SK-N-SH (cell line): ENCODE measurements at regions not wholly inside any gene's neighbourhood (a gene's known extent, or its start where the extent isn't known, plus 50 kb on each side); places are given as distances from the start of the nearest gene placed in this dataset.

ENCODE experiments used
- CTCF ChIA-PET: fragments of 300-600, 350-600 bp; formaldehyde crosslinking; extraction: SDS; loops from one replicate; lab custom pipeline; 2021; lab: Yijun Ruan, JAX
- POLR2A ChIA-PET: fragments of 350-600 bp; sonication (Branson Sonifier 250); formaldehyde crosslinking; extraction: SDS; loops from one replicate; lab custom pipeline; 2020; ENCODE audit warnings: antibody characterized with exemption, inconsistent platforms; lab: Yijun Ruan, JAX
- DNase-seq: peaks from one replicate; pipeline ENCODE4 v3.0.0; 2012
- H2AFZ ChIP-seq: fragments of 200-600 bp; sonication (generic); 2 replicates; pipeline ENCODE4 v1.8.1; 2016; ENCODE audit warnings: antibody characterized with exemption, mild to moderate bottlenecking, low read depth
- H3F3A ChIP-seq: fragments of 200-600 bp; sonication (generic); replicated peaks from 2 replicates; pipeline ENCODE3; 2016; ENCODE audit warnings: antibody characterized with exemption, mild to moderate bottlenecking; ENCODE audit not compliant: insufficient read depth
- H3K27ac ChIP-seq, 2 experiments: fragments of 200-500 bp in 1 of 2; fragments of 200-600 bp in 1 of 2; sonication (Bioruptor generic) in 1 of 2; sonication (generic), shearing (Covaris generic) in 1 of 2; 2 replicates each; pipeline versions ENCODE4 v1.5.1 to v1.6.1; 2014 to 2016; ENCODE audit warnings: low read depth in 2 of 2, inconsistent platforms in 1 of 2, low read length in 1 of 2, mild to moderate bottlenecking in 1 of 2, mixed read lengths in 1 of 2
- H3K27me3 ChIP-seq: fragments of 200-600 bp; sonication (generic), shearing (Covaris generic); 2 replicates; pipeline ENCODE4 v1.6.1; 2016; ENCODE audit warnings: mixed run types; ENCODE audit not compliant: insufficient read depth
- H3K36me3 ChIP-seq, 2 experiments: fragments of 200-500 bp in 1 of 2; fragments of 200-600 bp in 1 of 2; sonication (Bioruptor generic) in 1 of 2; sonication (generic) in 1 of 2; replicated peaks in 1 of 2; 2 replicates each; pipeline versions ENCODE3 to v1.5.1; 2014 to 2016; ENCODE audit warnings: low read length in 1 of 2, mild to moderate bottlenecking in 1 of 2; ENCODE audit not compliant: insufficient read depth in 2 of 2, control insufficient read depth in 1 of 2
- H3K4me1 ChIP-seq, 2 experiments: fragments of 200-500 bp in 1 of 2; fragments of 200-600 bp in 1 of 2; sonication (Bioruptor generic) in 1 of 2; sonication (generic), shearing (Covaris generic) in 1 of 2; 2 replicates each; pipeline versions ENCODE4 v1.5.1 to v1.6.1; 2014 to 2016; ENCODE audit warnings: low read depth in 1 of 2, low read length in 1 of 2, mixed run types in 1 of 2; ENCODE audit not compliant: insufficient read depth in 2 of 2, control insufficient read depth in 1 of 2
- H3K4me2 ChIP-seq: fragments of 200-600 bp; sonication (generic), shearing (Covaris generic); 2 replicates; pipeline ENCODE4 v1.6.1; 2017; ENCODE audit warnings: mixed run types
- H3K4me3 ChIP-seq, 2 experiments: fragments of 200-500 bp in 1 of 2; fragments of 200-600 bp in 1 of 2; sonication (Bioruptor generic) in 1 of 2; sonication (generic), shearing (Covaris generic) in 1 of 2; 2 replicates each; pipeline versions ENCODE4 v1.5.1 to v1.8.1; 2014 to 2016; ENCODE audit warnings: low read depth in 2 of 2, inconsistent platforms in 1 of 2, low read length in 1 of 2, mild to moderate bottlenecking in 1 of 2, mixed read lengths in 1 of 2, moderate library complexity in 1 of 2
- H3K79me2 ChIP-seq: fragments of 200-600 bp; sonication (generic); 2 replicates; pipeline ENCODE4 v1.8.1; 2017; ENCODE audit warnings: mild to moderate bottlenecking; ENCODE audit not compliant: insufficient read depth
- H3K9ac ChIP-seq: fragments of 200-600 bp; sonication (generic); 2 replicates; pipeline ENCODE4 v1.6.1; 2017; ENCODE audit warnings: mixed run types
- H3K9me2 ChIP-seq: fragments of 200-600 bp; sonication (generic); 2 replicates; pipeline ENCODE4 v1.6.1; 2017; ENCODE audit warnings: mixed run types
- H3K9me3 ChIP-seq: fragments of 200-600 bp; sonication (generic); 2 replicates; pipeline ENCODE4 v1.6.1; 2017; ENCODE audit warnings: mixed run types, mild to moderate bottlenecking, moderate library complexity
- H4K20me1 ChIP-seq: fragments of 200-600 bp; sonication (generic); 2 replicates; pipeline ENCODE4 v1.6.1; 2017; ENCODE audit warnings: mild to moderate bottlenecking, mixed run types; ENCODE audit not compliant: insufficient read depth
- CHD2 ChIP-seq: fragments of 150-350 bp; IDR thresholded peaks from 2 replicates; pipeline ENCODE4 v1.6.1; 2018; ENCODE audit warnings: low read length; ENCODE audit not compliant: partially characterized antibody
- ELF1 ChIP-seq: IDR thresholded peaks from 2 replicates; pipeline ENCODE4 v1.4.0; 2012
- EP300 ChIP-seq, 2 experiments: IDR thresholded peaks; 2 replicates each; pipeline versions ENCODE4 v1.4.0 to v1.6.1; 2012; ENCODE audit warnings: borderline replicate concordance in 1 of 2, low read depth in 1 of 2, low read length in 1 of 2
- EZH2phosphoT487 ChIP-seq: fragments of 200-600 bp; sonication (generic); IDR thresholded peaks from 2 replicates; pipeline ENCODE4 v1.6.1; 2017; ENCODE audit warnings: low read depth, mixed run types, mild to moderate bottlenecking, antibody characterized with exemption, moderate library complexity, borderline replicate concordance
- FOSL2 ChIP-seq: IDR thresholded peaks from 2 replicates; pipeline ENCODE4 v1.4.0; 2012; ENCODE audit warnings: low read depth, mild to moderate bottlenecking, moderate library complexity, borderline replicate concordance
- FOXJ3 ChIP-seq: sonication (generic); formaldehyde crosslinking; IDR thresholded peaks from 2 replicates; pipeline ENCODE4 v1.5.1; 2020; ENCODE audit warnings: mild to moderate bottlenecking, missing genetic modification reagents
- GABPA ChIP-seq: IDR thresholded peaks from 2 replicates; pipeline ENCODE4 v1.4.0; 2012; ENCODE audit warnings: low read depth, mild to moderate bottlenecking
- GATA2 ChIP-seq: sonication (generic); formaldehyde crosslinking; IDR thresholded peaks from 2 replicates; pipeline ENCODE4 v1.5.0; 2020; ENCODE audit warnings: mild to moderate bottlenecking, missing genetic modification reagents
- JUND ChIP-seq: IDR thresholded peaks from 2 replicates; pipeline ENCODE4 v1.4.0; 2012
- MEF2A ChIP-seq: IDR thresholded peaks from 2 replicates; pipeline ENCODE4 v1.4.0; 2012; ENCODE audit warnings: low read depth, borderline replicate concordance
- MXI1 ChIP-seq: IDR thresholded peaks from 2 replicates; pipeline ENCODE4 v1.6.1; 2012; ENCODE audit warnings: mild to moderate bottlenecking, low read depth, low read length, improper control_type of control experiment
- NFIC ChIP-seq: IDR thresholded peaks from 2 replicates; pipeline ENCODE4 v1.4.0; 2012; ENCODE audit warnings: borderline replicate concordance
- RCOR1 ChIP-seq: fragments of 150-350 bp; IDR thresholded peaks from 2 replicates; pipeline ENCODE4 v1.6.1; 2017; ENCODE audit warnings: antibody characterized with exemption, low read length
- SMC3 ChIP-seq: IDR thresholded peaks from 2 replicates; pipeline ENCODE4 v1.6.1; 2012; ENCODE audit warnings: low read depth, low read length, improper control_type of control experiment
- TEAD4 ChIP-seq: IDR thresholded peaks from 2 replicates; pipeline ENCODE4 v1.4.0; 2012; ENCODE audit warnings: mild to moderate bottlenecking, borderline replicate concordance; ENCODE audit not compliant: insufficient read depth
- YY1 ChIP-seq: IDR thresholded peaks from 2 replicates; pipeline ENCODE4 v1.4.0; 2012; ENCODE audit warnings: low read depth, mild to moderate bottlenecking
- WGBS: methylation state at CpG from one replicate; pipeline ENCODE4 v1.1.6; 2017; ENCODE audit warnings: low lambda C conversion rate; 5-methylcytosine and 5-hydroxymethylcytosine counted together
- TF ChIP-seq, protein P1 (sequence below): IDR thresholded peaks from 2 replicates; pipeline ENCODE4 v1.4.0; 2012; ENCODE audit warnings: low read depth, borderline replicate concordance
- TF ChIP-seq, protein P2 (sequence below): fragments of 200-600 bp; sonication (generic); IDR thresholded peaks from 2 replicates; pipeline ENCODE4 v1.6.1; 2017; ENCODE audit warnings: antibody characterized with exemption, mild to moderate bottlenecking, moderate library complexity
- TF ChIP-seq, protein P3 (sequence below): fragments of 150-350 bp; IDR thresholded peaks from 2 replicates; pipeline ENCODE4 v1.6.1; 2017; ENCODE audit warnings: antibody characterized with exemption, low read length, low read depth, borderline replicate concordance
- TF ChIP-seq, protein P4 (sequence below): IDR thresholded peaks from 2 replicates; pipeline ENCODE4 v1.4.0; 2012; ENCODE audit warnings: low read depth, borderline replicate concordance

DNA sequence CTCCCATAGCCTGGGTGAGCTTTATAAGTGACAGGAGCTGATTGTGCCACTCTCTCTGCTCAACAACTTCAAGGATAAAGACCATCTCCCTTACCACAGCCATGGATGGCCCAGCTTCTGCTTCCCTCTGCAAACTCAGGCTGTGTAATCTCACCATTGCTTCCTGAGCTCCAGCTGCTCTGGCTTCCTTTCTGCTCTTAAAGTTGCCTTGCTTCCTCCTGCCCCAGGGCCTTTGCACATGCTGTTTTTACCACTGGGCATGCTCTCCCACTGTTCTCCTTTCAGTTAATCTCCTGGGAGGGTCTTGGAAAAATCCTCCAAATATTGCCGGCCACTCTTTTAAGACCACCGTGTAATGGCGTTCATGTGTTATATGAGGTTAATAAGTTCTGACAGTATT, 265.1 kb upstream of the C16orf82 start:
- WGBS: 21% methylated on average over 3 of the region's 3 CpGs

DNA sequence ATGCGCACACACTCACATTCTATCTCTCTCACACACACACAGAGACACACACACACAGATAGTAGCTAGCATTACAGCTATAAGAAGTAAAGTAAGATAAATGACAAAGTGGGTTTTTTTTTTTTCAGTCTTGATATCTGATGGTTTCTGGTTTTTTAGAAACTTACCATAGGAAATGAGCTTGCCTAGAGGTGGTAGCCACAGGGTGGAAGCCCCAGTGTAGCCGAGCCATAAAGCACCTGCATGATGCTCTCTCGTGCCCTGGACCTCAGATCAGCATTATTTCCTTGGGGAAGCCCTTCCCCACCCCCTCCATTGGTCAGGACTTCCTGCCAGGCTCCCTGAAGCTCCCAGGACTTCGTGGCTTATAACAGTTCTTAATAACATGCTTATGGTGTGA, 264.3 kb upstream of the C16orf82 start:
- Histone ChIP-seq H3K27me3 (no peaks in the 10 kb centered on the region), H3K9ac (no peak overlapping the region), H3K9me2 (no peaks in the 10 kb centered on the region), H3K9me3 (no peaks in the 10 kb centered on the region), H3K27ac (no peak overlapping the region), H3K4me2 (no peak overlapping the region), H3F3A (no peaks in the 10 kb centered on the region), H2AFZ (no peak overlapping the region), H4K20me1 (no peaks in the 10 kb centered on the region), H3K4me1 (no peaks in the 10 kb centered on the region), H3K4me3 (no peak overlapping the region), H3K79me2 (no peaks in the 10 kb centered on the region), H3K36me3 (no peaks in the 10 kb centered on the region)
- 5% methylated on average over 4 of the region's 4 CpGs for WGBS
- no peak for DNase-seq
- ChIA-PET POLR2A (no interaction called here), CTCF (no interaction called here)
- TF ChIP-seq, protein P1, sequence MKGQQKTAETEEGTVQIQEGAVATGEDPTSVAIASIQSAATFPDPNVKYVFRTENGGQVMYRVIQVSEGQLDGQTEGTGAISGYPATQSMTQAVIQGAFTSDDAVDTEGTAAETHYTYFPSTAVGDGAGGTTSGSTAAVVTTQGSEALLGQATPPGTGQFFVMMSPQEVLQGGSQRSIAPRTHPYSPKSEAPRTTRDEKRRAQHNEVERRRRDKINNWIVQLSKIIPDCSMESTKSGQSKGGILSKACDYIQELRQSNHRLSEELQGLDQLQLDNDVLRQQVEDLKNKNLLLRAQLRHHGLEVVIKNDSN: no peak
- TF ChIP-seq RCOR1 (no peak), YY1 (no peak), GATA2 (CRISPR knock-in tag) (no peak), GABPA (no peak), EP300 (IDR thresholded peaks at IDR 0.05; ENCODE audit: borderline replicate concordance in 1 of 2, low read depth in 1 of 2, low read length in 1 of 2) (no peak), TEAD4 (no peak), CHD2 (no peak), FOSL2 (no peak), JUND (no peak), ELF1 (no peak), MEF2A (no peak), EZH2phosphoT487 (no peak), NFIC (no peak), FOXJ3 (CRISPR knock-in tag) (no peak), SMC3 (no peak), MXI1 (no peak)
- TF ChIP-seq, protein P2, sequence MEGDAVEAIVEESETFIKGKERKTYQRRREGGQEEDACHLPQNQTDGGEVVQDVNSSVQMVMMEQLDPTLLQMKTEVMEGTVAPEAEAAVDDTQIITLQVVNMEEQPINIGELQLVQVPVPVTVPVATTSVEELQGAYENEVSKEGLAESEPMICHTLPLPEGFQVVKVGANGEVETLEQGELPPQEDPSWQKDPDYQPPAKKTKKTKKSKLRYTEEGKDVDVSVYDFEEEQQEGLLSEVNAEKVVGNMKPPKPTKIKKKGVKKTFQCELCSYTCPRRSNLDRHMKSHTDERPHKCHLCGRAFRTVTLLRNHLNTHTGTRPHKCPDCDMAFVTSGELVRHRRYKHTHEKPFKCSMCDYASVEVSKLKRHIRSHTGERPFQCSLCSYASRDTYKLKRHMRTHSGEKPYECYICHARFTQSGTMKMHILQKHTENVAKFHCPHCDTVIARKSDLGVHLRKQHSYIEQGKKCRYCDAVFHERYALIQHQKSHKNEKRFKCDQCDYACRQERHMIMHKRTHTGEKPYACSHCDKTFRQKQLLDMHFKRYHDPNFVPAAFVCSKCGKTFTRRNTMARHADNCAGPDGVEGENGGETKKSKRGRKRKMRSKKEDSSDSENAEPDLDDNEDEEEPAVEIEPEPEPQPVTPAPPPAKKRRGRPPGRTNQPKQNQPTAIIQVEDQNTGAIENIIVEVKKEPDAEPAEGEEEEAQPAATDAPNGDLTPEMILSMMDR: no peak

More for the DNA sequence above, 265.1 kb upstream of the C16orf82 start:
- no peak overlapping the region for H2AFZ ChIP-seq
- no peaks in the 10 kb centered on the region for H3K27me3 ChIP-seq
- H3K9me3 ChIP-seq: no peaks in the 10 kb centered on the region
- ChIA-PET CTCF (no interaction called here), POLR2A (no interaction called here)
- no peaks in the 10 kb centered on the region for H3K9me2 ChIP-seq
- TF ChIP-seq, protein P3, sequence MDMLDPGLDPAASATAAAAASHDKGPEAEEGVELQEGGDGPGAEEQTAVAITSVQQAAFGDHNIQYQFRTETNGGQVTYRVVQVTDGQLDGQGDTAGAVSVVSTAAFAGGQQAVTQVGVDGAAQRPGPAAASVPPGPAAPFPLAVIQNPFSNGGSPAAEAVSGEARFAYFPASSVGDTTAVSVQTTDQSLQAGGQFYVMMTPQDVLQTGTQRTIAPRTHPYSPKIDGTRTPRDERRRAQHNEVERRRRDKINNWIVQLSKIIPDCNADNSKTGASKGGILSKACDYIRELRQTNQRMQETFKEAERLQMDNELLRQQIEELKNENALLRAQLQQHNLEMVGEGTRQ: no peak
- TF ChIP-seq, protein P4, sequence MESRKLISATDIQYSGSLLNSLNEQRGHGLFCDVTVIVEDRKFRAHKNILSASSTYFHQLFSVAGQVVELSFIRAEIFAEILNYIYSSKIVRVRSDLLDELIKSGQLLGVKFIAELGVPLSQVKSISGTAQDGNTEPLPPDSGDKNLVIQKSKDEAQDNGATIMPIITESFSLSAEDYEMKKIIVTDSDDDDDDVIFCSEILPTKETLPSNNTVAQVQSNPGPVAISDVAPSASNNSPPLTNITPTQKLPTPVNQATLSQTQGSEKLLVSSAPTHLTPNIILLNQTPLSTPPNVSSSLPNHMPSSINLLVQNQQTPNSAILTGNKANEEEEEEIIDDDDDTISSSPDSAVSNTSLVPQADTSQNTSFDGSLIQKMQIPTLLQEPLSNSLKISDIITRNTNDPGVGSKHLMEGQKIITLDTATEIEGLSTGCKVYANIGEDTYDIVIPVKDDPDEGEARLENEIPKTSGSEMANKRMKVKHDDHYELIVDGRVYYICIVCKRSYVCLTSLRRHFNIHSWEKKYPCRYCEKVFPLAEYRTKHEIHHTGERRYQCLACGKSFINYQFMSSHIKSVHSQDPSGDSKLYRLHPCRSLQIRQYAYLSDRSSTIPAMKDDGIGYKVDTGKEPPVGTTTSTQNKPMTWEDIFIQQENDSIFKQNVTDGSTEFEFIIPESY: no peak
- H3K36me3 ChIP-seq: no peaks in the 10 kb centered on the region
- DNase-seq: no peak
- no peaks in the 10 kb centered on the region for H3K79me2 ChIP-seq
- no peak overlapping the region for H3K27ac ChIP-seq
- no peaks in the 10 kb centered on the region for H4K20me1 ChIP-seq
- no peak overlapping the region for H3K9ac ChIP-seq
- H3F3A ChIP-seq: no peaks in the 10 kb centered on the region
- no peaks in the 10 kb centered on the region for H3K4me1 ChIP-seq
- H3K4me2 ChIP-seq: no peak overlapping the region
- H3K4me3 ChIP-seq: no peak overlapping the region
